Tibial nerve (tissue), 3 donors: ENCODE measurements at regions not wholly inside any gene's neighbourhood (a gene's known extent, or its start where the extent isn't known, plus 50 kb on each side); places are given as distances from the start of the nearest gene placed in this dataset.

Source experiments
- POLR2A ChIP-seq, 2 donors: fragments of 450-650 bp; IDR thresholded peaks; one replicate each; pipeline ENCODE4 v1.6.1; 2017; ENCODE audit warnings: antibody characterized with exemption in 2 of 2, mild to moderate bottlenecking in 2 of 2, moderate library complexity in 2 of 2
- TF ChIP-seq, protein P1 (sequence below), 5 experiments: fragments of 200-600 bp in 3 of 5; fragments of 450-650 bp in 2 of 5; sonication (generic) in 3 of 5; IDR thresholded peaks; one replicate each; pipeline ENCODE4 v1.5.1; 2016 to 2019; ENCODE audit warnings: antibody characterized with exemption in 5 of 5, mild to moderate bottlenecking in 3 of 5, moderate library complexity in 2 of 5

DNA sequence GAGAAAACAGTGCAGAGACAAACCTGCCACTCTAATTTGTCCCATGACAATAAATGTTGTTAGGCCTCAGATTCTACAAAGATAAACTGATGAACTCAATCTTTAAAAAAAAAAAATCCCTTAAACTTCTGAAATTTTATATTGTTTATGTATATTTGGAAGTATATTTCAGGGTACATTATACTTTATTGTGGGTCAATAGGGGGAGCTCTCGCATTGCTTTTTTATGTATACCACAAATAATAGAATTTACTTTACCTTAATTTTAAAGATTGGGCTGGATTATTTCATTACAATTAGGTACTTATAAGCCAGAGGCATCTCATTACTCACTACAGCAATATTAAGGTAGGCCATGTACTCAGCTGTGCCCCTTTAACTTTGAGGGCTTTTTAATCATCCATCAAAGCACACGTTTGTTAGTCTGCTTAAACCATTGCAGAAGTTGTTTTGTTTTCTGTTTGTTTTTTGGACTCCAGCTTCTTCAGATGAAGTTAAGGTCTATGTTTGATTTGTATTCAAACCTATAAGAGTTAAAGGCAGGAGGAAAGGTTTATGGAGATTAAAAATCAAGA is 56.3 kb upstream of the EYA4 start:
- TF ChIP-seq POLR2A (IDR thresholded peaks at IDR 0.05), result no peak
- TF ChIP-seq, protein P1, sequence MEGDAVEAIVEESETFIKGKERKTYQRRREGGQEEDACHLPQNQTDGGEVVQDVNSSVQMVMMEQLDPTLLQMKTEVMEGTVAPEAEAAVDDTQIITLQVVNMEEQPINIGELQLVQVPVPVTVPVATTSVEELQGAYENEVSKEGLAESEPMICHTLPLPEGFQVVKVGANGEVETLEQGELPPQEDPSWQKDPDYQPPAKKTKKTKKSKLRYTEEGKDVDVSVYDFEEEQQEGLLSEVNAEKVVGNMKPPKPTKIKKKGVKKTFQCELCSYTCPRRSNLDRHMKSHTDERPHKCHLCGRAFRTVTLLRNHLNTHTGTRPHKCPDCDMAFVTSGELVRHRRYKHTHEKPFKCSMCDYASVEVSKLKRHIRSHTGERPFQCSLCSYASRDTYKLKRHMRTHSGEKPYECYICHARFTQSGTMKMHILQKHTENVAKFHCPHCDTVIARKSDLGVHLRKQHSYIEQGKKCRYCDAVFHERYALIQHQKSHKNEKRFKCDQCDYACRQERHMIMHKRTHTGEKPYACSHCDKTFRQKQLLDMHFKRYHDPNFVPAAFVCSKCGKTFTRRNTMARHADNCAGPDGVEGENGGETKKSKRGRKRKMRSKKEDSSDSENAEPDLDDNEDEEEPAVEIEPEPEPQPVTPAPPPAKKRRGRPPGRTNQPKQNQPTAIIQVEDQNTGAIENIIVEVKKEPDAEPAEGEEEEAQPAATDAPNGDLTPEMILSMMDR (IDR thresholded peaks at IDR 0.05), result peak in 4 of 5 experiments; percentile 35 to 59 (median 40)
